ENCODE measurements at regions not wholly inside any gene's neighbourhood (a gene's known extent, or its start where the extent isn't known, plus 50 kb on each side); places are given as distances from the start of the nearest gene placed in this dataset.

GRCh38 chr11:79794484-79795393, 353.9 kb upstream of the TENM4 start:
- DNase-seq (ENCODE audit: low read depth) (peak; percentile 84), FAIRE-seq (peak; percentile 68)
- H3K4me3 ChIP-seq (ENCODE audit: low read depth, low read length) = no peak overlapping the region
- H3K27me3 ChIP-seq (ENCODE audit: control insufficient read depth, insufficient read depth, low read length) = no peaks in the 10 kb centered on the region
- TF ChIP-seq CTCF (IDR thresholded peaks at IDR 0.05; ENCODE audit: insufficient read depth, low read length, severe bottlenecking) = no peak
- H3K36me3 ChIP-seq (ENCODE audit: control insufficient read depth, insufficient read depth, low read length) = no peaks in the 10 kb centered on the region

- FAIRE-seq (no peak), DNase-seq (ENCODE audit: low read depth) (peak; percentile 15)
- Histone ChIP-seq H3K4me3 (ENCODE audit: low read depth, low read length) (no peak overlapping the region), H3K36me3 (ENCODE audit: control insufficient read depth, insufficient read depth, low read length) (no peaks in the 10 kb centered on the region), H3K27me3 (ENCODE audit: control insufficient read depth, insufficient read depth, low read length) (no peaks in the 10 kb centered on the region)
- TF ChIP-seq CTCF (IDR thresholded peaks at IDR 0.05; ENCODE audit: insufficient read depth, low read length, severe bottlenecking) = no peak
Measured at GRCh38 chr11:79794057-79794456, 353.2 kb upstream of the TENM4 start.

DNA sequence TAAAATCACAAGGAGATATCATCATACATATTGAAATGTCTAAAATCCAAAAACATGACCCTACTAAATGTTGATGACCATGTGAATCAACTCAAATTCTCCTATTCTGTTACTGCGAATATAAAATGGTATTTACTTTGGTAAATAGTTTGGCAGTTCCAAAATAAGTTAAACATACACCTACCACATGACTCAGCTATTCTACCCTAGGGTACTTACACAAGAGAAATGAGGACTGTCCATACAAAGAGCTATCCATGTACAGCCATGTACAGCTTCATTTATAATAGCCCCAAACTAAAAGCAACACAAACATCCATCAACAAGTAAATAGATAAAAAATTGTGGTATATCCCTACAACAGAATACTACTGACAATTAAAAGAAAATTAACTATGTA, 346.1 kb upstream of the TENM4 start:
- no peak for TF ChIP-seq CTCF (IDR thresholded peaks at IDR 0.05; ENCODE audit: insufficient read depth, low read length, severe bottlenecking)
- DNase-seq (ENCODE audit: low read depth) (peak; percentile 55), FAIRE-seq (no peak)
- Histone ChIP-seq H3K36me3 (ENCODE audit: control insufficient read depth, insufficient read depth, low read length) (no peaks in the 10 kb centered on the region), H3K27me3 (ENCODE audit: control insufficient read depth, insufficient read depth, low read length) (no peaks in the 10 kb centered on the region), H3K4me3 (ENCODE audit: low read depth, low read length) (no peak overlapping the region)

DNA sequence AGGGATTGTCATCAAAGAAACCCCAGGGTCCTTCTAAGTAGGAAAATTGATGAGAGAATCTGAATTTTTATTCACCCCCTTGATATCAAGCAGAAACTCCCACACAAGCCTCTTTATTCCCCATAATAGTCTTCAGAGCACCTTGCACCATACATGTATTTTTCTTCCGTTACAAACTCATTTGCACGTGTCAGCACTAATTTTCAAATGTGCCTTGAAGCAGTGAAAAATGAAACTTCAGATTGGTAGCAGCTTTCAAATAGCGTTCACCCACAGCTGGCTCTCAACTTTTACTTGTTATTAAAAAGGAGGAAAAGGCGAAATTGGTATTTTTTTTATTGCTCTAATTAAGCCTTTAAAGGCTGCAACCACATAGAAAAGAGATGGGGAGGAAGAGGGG, 343.0 kb upstream of the TENM4 start:
- Histone ChIP-seq H3K36me3 (ENCODE audit: control insufficient read depth, insufficient read depth, low read length) (no peaks in the 10 kb centered on the region), H3K27me3 (ENCODE audit: control insufficient read depth, insufficient read depth, low read length) (no peaks in the 10 kb centered on the region), H3K4me3 (ENCODE audit: low read depth, low read length) (no peak overlapping the region)
- no peak for FAIRE-seq
- no peak for TF ChIP-seq CTCF (IDR thresholded peaks at IDR 0.05; ENCODE audit: insufficient read depth, low read length, severe bottlenecking)
- no peak for DNase-seq (ENCODE audit: low read depth)

- peak; percentile 68 for FAIRE-seq
- TF ChIP-seq CTCF (IDR thresholded peaks at IDR 0.05; ENCODE audit: insufficient read depth, low read length, severe bottlenecking) = no peak
- DNase-seq (ENCODE audit: low read depth) = no peak
Measured at GRCh38 chr11:79768343-79768742, 327.5 kb upstream of the TENM4 start.

More at GRCh38 chr11:79768343-79768742, 327.5 kb upstream of the TENM4 start:
- H3K36me3 ChIP-seq (ENCODE audit: control insufficient read depth, insufficient read depth, low read length) = no peaks in the 10 kb centered on the region
- H3K4me3 ChIP-seq (ENCODE audit: low read depth, low read length) = no peak overlapping the region
- H3K27me3 ChIP-seq (ENCODE audit: control insufficient read depth, insufficient read depth, low read length) = no peaks in the 10 kb centered on the region
